ENCODE measurements at regions not wholly inside any gene's neighbourhood (a gene's known extent, or its start where the extent isn't known, plus 50 kb on each side); places are given as distances from the start of the nearest gene placed in this dataset.

DNA sequence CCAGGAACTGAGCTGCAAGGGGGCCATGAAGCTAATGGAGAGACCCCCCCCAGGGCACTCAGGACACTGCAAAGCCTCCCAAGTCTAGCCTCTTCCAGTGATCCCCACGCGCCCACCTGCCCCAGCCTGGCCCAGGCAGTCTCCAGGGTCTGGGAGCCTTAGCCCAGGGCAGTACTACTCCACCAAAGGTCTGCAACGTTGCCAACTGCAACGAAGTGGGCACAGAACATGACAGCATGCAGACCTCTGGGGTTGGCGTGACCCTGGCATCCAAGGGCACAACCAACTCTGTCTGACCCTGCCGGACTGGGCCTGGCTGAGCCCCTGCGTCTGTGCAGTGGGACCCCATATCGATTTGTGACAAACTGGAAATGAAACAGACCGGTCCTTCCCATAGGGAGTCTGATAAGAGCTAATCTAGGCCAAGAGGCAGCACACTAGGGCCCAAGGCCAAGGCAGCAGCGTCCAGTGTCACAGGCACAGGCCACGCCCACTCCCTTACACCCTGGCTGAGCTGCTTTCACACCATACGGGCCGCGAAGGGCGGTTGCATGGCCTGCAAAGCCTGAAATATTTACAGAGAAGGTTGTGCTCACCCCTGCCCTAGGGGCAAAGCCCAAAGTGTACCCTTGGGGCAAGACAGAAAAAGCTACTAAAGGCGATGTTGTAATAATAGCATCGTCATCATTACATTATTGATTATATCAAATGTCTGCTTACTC is 76.7 kb downstream of the NCOR2 start:
- H3K27me3 ChIP-seq (ENCODE audit: insufficient read depth, poor library complexity, severe bottlenecking) = no peaks in the 10 kb centered on the region
- no peaks in the 10 kb centered on the region for H3K9me3 ChIP-seq (ENCODE audit: severe bottlenecking)
- no peak overlapping the region for H3K27ac ChIP-seq (ENCODE audit: poor library complexity, severe bottlenecking)
- no peak for DNase-seq (ENCODE audit: low spot score)
- H3K4me3 ChIP-seq (ENCODE audit: severe bottlenecking) = no peak overlapping the region
- H3K4me1 ChIP-seq (ENCODE audit: insufficient read depth, poor library complexity, severe bottlenecking) = no peaks in the 10 kb centered on the region
- H3K36me3 ChIP-seq (ENCODE audit: low read depth) = peaks cover 52% of the 10 kb centered on the region
- no peak for ATAC-seq (ENCODE audit: low read depth)
- TF ChIP-seq, protein P1, sequence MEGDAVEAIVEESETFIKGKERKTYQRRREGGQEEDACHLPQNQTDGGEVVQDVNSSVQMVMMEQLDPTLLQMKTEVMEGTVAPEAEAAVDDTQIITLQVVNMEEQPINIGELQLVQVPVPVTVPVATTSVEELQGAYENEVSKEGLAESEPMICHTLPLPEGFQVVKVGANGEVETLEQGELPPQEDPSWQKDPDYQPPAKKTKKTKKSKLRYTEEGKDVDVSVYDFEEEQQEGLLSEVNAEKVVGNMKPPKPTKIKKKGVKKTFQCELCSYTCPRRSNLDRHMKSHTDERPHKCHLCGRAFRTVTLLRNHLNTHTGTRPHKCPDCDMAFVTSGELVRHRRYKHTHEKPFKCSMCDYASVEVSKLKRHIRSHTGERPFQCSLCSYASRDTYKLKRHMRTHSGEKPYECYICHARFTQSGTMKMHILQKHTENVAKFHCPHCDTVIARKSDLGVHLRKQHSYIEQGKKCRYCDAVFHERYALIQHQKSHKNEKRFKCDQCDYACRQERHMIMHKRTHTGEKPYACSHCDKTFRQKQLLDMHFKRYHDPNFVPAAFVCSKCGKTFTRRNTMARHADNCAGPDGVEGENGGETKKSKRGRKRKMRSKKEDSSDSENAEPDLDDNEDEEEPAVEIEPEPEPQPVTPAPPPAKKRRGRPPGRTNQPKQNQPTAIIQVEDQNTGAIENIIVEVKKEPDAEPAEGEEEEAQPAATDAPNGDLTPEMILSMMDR (IDR thresholded peaks at IDR 0.05; ENCODE audit: poor library complexity, severe bottlenecking) = no peak

DNA sequence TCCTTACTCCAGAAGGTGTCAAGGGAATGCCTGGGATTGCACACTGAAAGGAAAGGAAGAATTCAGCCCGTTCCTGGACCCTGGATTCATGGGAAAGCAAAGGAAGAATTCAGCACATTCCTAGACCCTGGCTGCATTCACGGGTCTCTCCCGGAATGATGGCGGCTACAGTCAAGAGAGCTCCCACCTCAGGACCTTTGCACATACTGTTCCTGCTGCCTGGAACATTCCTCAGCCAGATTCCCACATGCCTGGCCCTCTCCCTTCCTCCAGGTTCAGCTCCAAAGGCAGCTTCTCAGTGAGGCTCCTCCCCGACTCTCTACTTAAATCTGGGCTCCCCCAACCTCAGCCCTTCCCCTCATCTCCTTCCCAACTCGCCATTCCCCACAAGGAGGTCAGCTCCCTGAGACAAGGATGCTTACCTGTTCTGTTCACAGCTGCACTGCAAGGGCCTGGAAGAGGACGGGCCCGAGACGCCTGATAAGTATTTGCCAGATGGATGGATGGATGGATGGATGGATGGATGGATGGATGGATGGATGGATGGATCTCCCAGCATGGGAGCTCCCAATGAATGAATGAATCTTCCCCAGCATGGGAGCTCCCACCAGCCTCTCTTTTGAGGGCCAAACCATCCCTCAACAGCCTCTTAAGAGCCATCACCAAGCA is 77.4 kb downstream of the NCOR2 start:
- no peaks in the 10 kb centered on the region for H3K4me1 ChIP-seq (ENCODE audit: insufficient read depth, poor library complexity, severe bottlenecking)
- DNase-seq (ENCODE audit: low spot score) (no peak), ATAC-seq (ENCODE audit: low read depth) (no peak)
- peaks cover 56% of the 10 kb centered on the region for H3K36me3 ChIP-seq (ENCODE audit: low read depth)
- H3K27ac ChIP-seq (ENCODE audit: poor library complexity, severe bottlenecking) = no peak overlapping the region
- H3K9me3 ChIP-seq (ENCODE audit: severe bottlenecking) = no peaks in the 10 kb centered on the region
- TF ChIP-seq, protein P1 (IDR thresholded peaks at IDR 0.05; ENCODE audit: poor library complexity, severe bottlenecking) = no peak
- H3K4me3 ChIP-seq (ENCODE audit: severe bottlenecking) = no peak overlapping the region
- H3K27me3 ChIP-seq (ENCODE audit: insufficient read depth, poor library complexity, severe bottlenecking) = no peaks in the 10 kb centered on the region

DNA sequence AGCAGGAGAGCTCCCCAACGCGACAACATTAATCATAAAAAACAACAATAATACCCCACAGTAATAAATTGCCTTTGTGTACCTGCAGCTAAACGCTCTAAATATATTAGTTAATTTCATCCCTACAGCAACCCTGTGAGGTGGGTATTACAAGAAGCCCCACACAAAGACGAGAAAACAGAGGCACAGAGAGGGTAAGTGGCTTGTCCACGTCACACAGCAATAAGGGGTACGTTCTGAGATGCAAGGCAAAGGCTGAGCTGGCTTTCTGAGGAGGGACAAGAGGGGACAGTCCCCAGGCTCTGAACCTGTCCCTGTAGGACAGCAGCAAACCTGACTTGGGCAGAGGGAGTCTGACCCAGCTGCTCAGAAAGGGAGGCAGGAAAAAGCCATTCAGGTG is 78.2 kb downstream of the NCOR2 start:
- DNase-seq (ENCODE audit: low spot score) (no peak), ATAC-seq (ENCODE audit: low read depth) (no peak)
- H3K4me1 ChIP-seq (ENCODE audit: insufficient read depth, poor library complexity, severe bottlenecking) = no peaks in the 10 kb centered on the region
- peaks cover 54% of the 10 kb centered on the region for H3K36me3 ChIP-seq (ENCODE audit: low read depth)
- TF ChIP-seq, protein P1 (IDR thresholded peaks at IDR 0.05; ENCODE audit: poor library complexity, severe bottlenecking) = no peak
- H3K27me3 ChIP-seq (ENCODE audit: insufficient read depth, poor library complexity, severe bottlenecking) = no peaks in the 10 kb centered on the region
- H3K27ac ChIP-seq (ENCODE audit: poor library complexity, severe bottlenecking) = no peak overlapping the region
- no peak overlapping the region for H3K4me3 ChIP-seq (ENCODE audit: severe bottlenecking)
- no peaks in the 10 kb centered on the region for H3K9me3 ChIP-seq (ENCODE audit: severe bottlenecking)

DNA sequence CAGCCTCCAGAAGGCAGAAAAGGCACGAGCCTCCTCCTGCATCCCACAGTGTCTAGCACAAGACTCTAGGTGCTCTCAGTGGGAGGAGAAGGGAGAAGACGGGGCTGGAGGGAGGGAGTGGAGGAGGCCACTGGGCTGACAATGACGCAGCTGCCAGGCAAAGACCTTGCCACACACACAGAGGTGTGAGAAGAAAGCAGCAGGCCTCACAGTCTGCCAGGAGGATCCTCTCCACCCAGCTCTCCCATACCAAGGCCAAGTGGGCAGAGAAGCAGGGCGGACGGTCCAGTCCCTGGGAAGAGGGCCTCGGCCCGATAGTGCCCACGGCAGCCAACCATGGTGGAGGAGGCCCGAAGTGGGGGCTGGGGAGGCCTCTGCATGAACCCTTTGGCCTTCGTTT is 78.9 kb downstream of the NCOR2 start:
- H3K9me3 ChIP-seq (ENCODE audit: severe bottlenecking) = no peaks in the 10 kb centered on the region
- TF ChIP-seq, protein P1 (IDR thresholded peaks at IDR 0.05; ENCODE audit: poor library complexity, severe bottlenecking) = no peak
- H3K4me3 ChIP-seq (ENCODE audit: severe bottlenecking) = no peak overlapping the region
- H3K4me1 ChIP-seq (ENCODE audit: insufficient read depth, poor library complexity, severe bottlenecking) = no peaks in the 10 kb centered on the region
- ATAC-seq (ENCODE audit: low read depth) (no peak), DNase-seq (ENCODE audit: low spot score) (no peak)
- H3K27ac ChIP-seq (ENCODE audit: poor library complexity, severe bottlenecking) = no peak overlapping the region
- peaks cover 52% of the 10 kb centered on the region for H3K36me3 ChIP-seq (ENCODE audit: low read depth)
- H3K27me3 ChIP-seq (ENCODE audit: insufficient read depth, poor library complexity, severe bottlenecking) = no peaks in the 10 kb centered on the region

DNA sequence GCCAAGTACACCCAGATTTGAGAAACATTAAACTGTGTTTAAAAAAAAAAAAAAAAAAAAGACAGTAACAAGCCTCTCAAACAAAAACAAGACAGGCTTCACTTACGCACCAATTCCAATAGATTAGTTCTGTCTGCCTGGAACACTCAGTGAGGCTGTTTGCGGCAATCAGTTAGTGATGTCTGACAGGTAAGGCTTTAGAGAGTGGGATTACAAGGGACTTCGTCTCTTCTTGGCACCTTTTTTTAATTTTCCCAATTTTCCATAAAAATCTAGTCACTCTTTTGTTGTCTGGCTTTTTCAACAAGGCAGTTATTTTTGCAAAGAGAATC is 79.6 kb downstream of the NCOR2 start:
- no peak for ATAC-seq (ENCODE audit: low read depth)
- Histone ChIP-seq H3K4me3 (ENCODE audit: severe bottlenecking) (no peak overlapping the region), H3K36me3 (ENCODE audit: low read depth) (peaks cover 50% of the 10 kb centered on the region), H3K27me3 (ENCODE audit: insufficient read depth, poor library complexity, severe bottlenecking) (no peaks in the 10 kb centered on the region), H3K4me1 (ENCODE audit: insufficient read depth, poor library complexity, severe bottlenecking) (no peaks in the 10 kb centered on the region), H3K9me3 (ENCODE audit: severe bottlenecking) (no peaks in the 10 kb centered on the region), H3K27ac (ENCODE audit: poor library complexity, severe bottlenecking) (no peak overlapping the region)
- DNase-seq (ENCODE audit: low spot score) = no peak
- TF ChIP-seq, protein P1 (IDR thresholded peaks at IDR 0.05; ENCODE audit: poor library complexity, severe bottlenecking) = no peak

Data from RWPE2 (cell line).